Mucosa of descending colon (tissue), 3 donors: ENCODE measurements at regions not wholly inside any gene's neighbourhood (a gene's known extent, or its start where the extent isn't known, plus 50 kb on each side); places are given as distances from the start of the nearest gene placed in this dataset.

Experiments used
- ATAC-seq: fragments of 200-7000 bp; cut with Tn5 transposase; one replicate; pipeline ENCODE4 v1.9.1; 2020; ENCODE audit warnings: mild to moderate bottlenecking, moderate library complexity
- DNase-seq, 3 donors: peaks; one replicate each; pipeline ENCODE4 v3.0.0-alpha.2; 2020
- H3K36me3 ChIP-seq: fragments of 200-600 bp; one replicate; pipeline ENCODE4 v1.8.0; 2021; ENCODE audit warnings: low read depth, mild to moderate bottlenecking
- H3K4me1 ChIP-seq: fragments of 200-600 bp; one replicate; pipeline ENCODE4 v1.8.0; 2021; ENCODE audit warnings: low read depth, mild to moderate bottlenecking
- H3K4me3 ChIP-seq: fragments of 200-600 bp; one replicate; pipeline ENCODE4 v1.8.0; 2021; ENCODE audit warnings: mild to moderate bottlenecking
- H3K9me3 ChIP-seq: fragments of 200-600 bp; one replicate; pipeline ENCODE4 v1.8.0; 2021; ENCODE audit warnings: mild to moderate bottlenecking
- CTCF ChIP-seq: fragments of 200-600 bp; IDR thresholded peaks from one replicate; pipeline ENCODE4 v1.8.0; 2022; ENCODE audit warnings: antibody characterized with exemption, mild to moderate bottlenecking
- intact Hi-C, 2 donors: fragments of 100-400 bp; cut with DNase I in 1 of 2; cut with micrococcal nuclease in 1 of 2; formaldehyde crosslinking; loops; one replicate each; pipeline versions ENCODE4 v1.11.0 to v1.11.1; 2022; cut with DNase I, micrococcal nuclease
- donor health status: DM: no; HTN: no; CAD: no; lungs with moderate emphysema.
- donor health status: DM: no; HTN: no; CAD: no.
- donor health status: DM: no; HTN: yes; CAD: no.

GRCh38 chr2:122830157-122830556, 1074.7 kb downstream of the TSN start:
- no peak for ATAC-seq
- intact Hi-C loops, result no loop called here
- no peak for TF ChIP-seq CTCF
- Histone ChIP-seq H3K4me3 (no peak overlapping the region), H3K4me1 (no peaks in the 10 kb centered on the region), H3K9me3 (no peaks in the 10 kb centered on the region), H3K36me3 (no peaks in the 10 kb centered on the region)
- no peak for DNase-seq

- Histone ChIP-seq H3K36me3 (no peaks in the 10 kb centered on the region), H3K9me3 (no peaks in the 10 kb centered on the region), H3K4me3 (no peak overlapping the region), H3K4me1 (no peaks in the 10 kb centered on the region)
- ATAC-seq, result peak; percentile 19
- TF ChIP-seq CTCF, result no peak
- DNase-seq, result no peak
- intact Hi-C loops, result no loop called here
Measured at GRCh38 chr2:122831649-122832048, 1076.2 kb downstream of the TSN start.

GRCh38 chr2:122843503-122843902, 1088.1 kb downstream of the TSN start:
- Histone ChIP-seq H3K4me3 (no peak overlapping the region), H3K4me1 (no peaks in the 10 kb centered on the region), H3K9me3 (no peaks in the 10 kb centered on the region), H3K36me3 (no peaks in the 10 kb centered on the region)
- DNase-seq (no peak), ATAC-seq (no peak)
- intact Hi-C loops, result no loop called here
- TF ChIP-seq CTCF, result no peak

GRCh38 chr2:122851161-122851560, 1095.7 kb downstream of the TSN start:
- intact Hi-C loops, result no loop called here
- Histone ChIP-seq H3K36me3 (no peaks in the 10 kb centered on the region), H3K9me3 (no peaks in the 10 kb centered on the region), H3K4me3 (no peak overlapping the region), H3K4me1 (no peaks in the 10 kb centered on the region)
- DNase-seq (no peak), ATAC-seq (no peak)
- TF ChIP-seq CTCF, result no peak

- no peak for TF ChIP-seq CTCF
- DNase-seq (no peak), ATAC-seq (no peak)
- Histone ChIP-seq H3K9me3 (no peaks in the 10 kb centered on the region), H3K36me3 (no peaks in the 10 kb centered on the region), H3K4me3 (no peak overlapping the region), H3K4me1 (no peaks in the 10 kb centered on the region)
- intact Hi-C loops, result no loop called here
Measured at GRCh38 chr2:122851972-122852531, 1096.6 kb downstream of the TSN start.

GRCh38 chr2:122856696-122857095, 1101.2 kb downstream of the TSN start:
- TF ChIP-seq CTCF, result no peak
- no peak overlapping the region for H3K4me3 ChIP-seq
- no peaks in the 10 kb centered on the region for H3K4me1 ChIP-seq
- intact Hi-C loops, result no loop called here
- DNase-seq (no peak), ATAC-seq (no peak)
- no peaks in the 10 kb centered on the region for H3K36me3 ChIP-seq
- no peaks in the 10 kb centered on the region for H3K9me3 ChIP-seq
